Endodermal cell (in vitro differentiated cells): ENCODE measurements at regions not wholly inside any gene's neighbourhood (a gene's known extent, or its start where the extent isn't known, plus 50 kb on each side); places are given as distances from the start of the nearest gene placed in this dataset.

Source experiments
- DNase-seq: peaks from one replicate; pipeline ENCODE4 v3.0.0-alpha.2; 2017
- H3K27ac ChIP-seq: 2 replicates; pipeline ENCODE4 v1.5.1; 2013; ENCODE audit warnings: mild to moderate bottlenecking, low read depth, low read length, moderate library complexity
- H3K27me3 ChIP-seq: 2 replicates; pipeline ENCODE4 v1.6.1; 2013; ENCODE audit warnings: mild to moderate bottlenecking, low read length, moderate library complexity; ENCODE audit not compliant: insufficient read depth, control insufficient read depth, poor library complexity, severe bottlenecking
- H3K36me3 ChIP-seq: 2 replicates; pipeline ENCODE4 v1.7.0; 2013; ENCODE audit warnings: mild to moderate bottlenecking, low read length, moderate library complexity; ENCODE audit not compliant: control insufficient read depth, insufficient read depth
- H3K4me1 ChIP-seq: one replicate; pipeline ENCODE4 v1.7.0; 2013; ENCODE audit warnings: low read length; ENCODE audit not compliant: control insufficient read depth, insufficient read depth
- H3K4me3 ChIP-seq: 2 replicates; pipeline ENCODE4 v1.5.1; 2013; ENCODE audit warnings: mild to moderate bottlenecking, low read length, moderate library complexity
- H3K9ac ChIP-seq: 2 replicates; pipeline ENCODE4 v1.6.1; 2013; ENCODE audit warnings: mild to moderate bottlenecking, low read length, moderate library complexity; ENCODE audit not compliant: poor library complexity, severe bottlenecking; ENCODE audit errors: extremely low read depth
- H3K9me3 ChIP-seq: 2 replicates; pipeline ENCODE4 v1.6.1; 2013; ENCODE audit warnings: mild to moderate bottlenecking, low read length, moderate library complexity; ENCODE audit not compliant: control insufficient read depth
- H3K27ac Mint-ChIP-seq: 2 replicates; pipeline ENCODE4 v1.8.0; 2020; ENCODE audit warnings: mixed read lengths
- H3K27me3 Mint-ChIP-seq: 2 replicates; pipeline ENCODE4 v1.8.0; 2021; ENCODE audit warnings: mild to moderate bottlenecking, mixed read lengths; ENCODE audit not compliant: insufficient read depth
- H3K36me3 Mint-ChIP-seq: 2 replicates; pipeline ENCODE4 v1.8.0; 2020; ENCODE audit warnings: low read depth, mixed read lengths
- H3K4me1 Mint-ChIP-seq: 2 replicates; pipeline ENCODE4 v1.8.0; 2020; ENCODE audit warnings: mixed read lengths
- H3K4me3 Mint-ChIP-seq: 2 replicates; pipeline ENCODE4 v1.8.0; 2020; ENCODE audit warnings: mild to moderate bottlenecking, moderate library complexity, mixed read lengths
- H3K9me3 Mint-ChIP-seq: 2 replicates; pipeline ENCODE4 v1.8.0; 2020; ENCODE audit warnings: mild to moderate bottlenecking, mixed read lengths
- WGBS, 2 experiments: methylation state at CpG; one replicate each; pipeline versions ENCODE4 v1.1.5 to v1.1.7; 2013; ENCODE audit warnings: missing lambda C conversion rate in 2 of 2, mixed read lengths in 1 of 2; ENCODE audit not compliant: insufficient coverage in 1 of 2, insufficient read length in 1 of 2; 5-methylcytosine and 5-hydroxymethylcytosine counted together
- TF ChIP-seq, protein P1 (sequence below): fragments of 200-600 bp; sonication (generic); conservative IDR thresholded peaks from 2 replicates; pipeline ENCODE4 v1.5.0; 2021; ENCODE audit warnings: antibody characterized with exemption, mild to moderate bottlenecking

DNA sequence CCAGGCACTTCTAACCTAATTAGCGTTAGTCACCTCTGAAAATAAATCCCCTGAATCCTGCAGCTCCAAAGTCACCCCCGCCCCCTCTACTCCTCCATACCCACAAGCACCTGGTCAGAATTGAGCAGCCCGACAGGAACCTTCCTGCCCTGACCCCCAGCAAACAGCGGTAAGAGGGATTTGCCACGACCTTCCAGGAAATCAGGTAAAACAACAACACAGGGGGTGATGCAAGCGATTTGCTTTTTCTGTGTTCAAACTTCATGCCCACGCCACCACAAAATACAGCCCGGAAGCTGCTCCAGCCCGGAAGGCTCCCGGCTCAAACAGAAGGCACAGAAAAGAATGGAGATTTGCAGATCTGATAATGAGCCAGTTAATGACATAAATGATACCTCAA is 367.1 kb downstream of the GPD2 start:
- H3K27me3 ChIP-seq: no peaks in the 10 kb centered on the region
- Mint-ChIP-seq H3K27ac (peak overlapping the region; percentile 82), H3K27me3 (no peaks in the 10 kb centered on the region), H3K4me1 (peaks cover 34% of the 10 kb centered on the region), H3K9me3 (peaks cover 14% of the 10 kb centered on the region), H3K36me3 (peaks cover 14% of the 10 kb centered on the region), H3K4me3 (peak overlapping the region; percentile 29)
- DNase-seq: peak; percentile 63
- H3K4me3 ChIP-seq: no peak overlapping the region
- no peaks in the 10 kb centered on the region for H3K36me3 ChIP-seq
- TF ChIP-seq, protein P1, sequence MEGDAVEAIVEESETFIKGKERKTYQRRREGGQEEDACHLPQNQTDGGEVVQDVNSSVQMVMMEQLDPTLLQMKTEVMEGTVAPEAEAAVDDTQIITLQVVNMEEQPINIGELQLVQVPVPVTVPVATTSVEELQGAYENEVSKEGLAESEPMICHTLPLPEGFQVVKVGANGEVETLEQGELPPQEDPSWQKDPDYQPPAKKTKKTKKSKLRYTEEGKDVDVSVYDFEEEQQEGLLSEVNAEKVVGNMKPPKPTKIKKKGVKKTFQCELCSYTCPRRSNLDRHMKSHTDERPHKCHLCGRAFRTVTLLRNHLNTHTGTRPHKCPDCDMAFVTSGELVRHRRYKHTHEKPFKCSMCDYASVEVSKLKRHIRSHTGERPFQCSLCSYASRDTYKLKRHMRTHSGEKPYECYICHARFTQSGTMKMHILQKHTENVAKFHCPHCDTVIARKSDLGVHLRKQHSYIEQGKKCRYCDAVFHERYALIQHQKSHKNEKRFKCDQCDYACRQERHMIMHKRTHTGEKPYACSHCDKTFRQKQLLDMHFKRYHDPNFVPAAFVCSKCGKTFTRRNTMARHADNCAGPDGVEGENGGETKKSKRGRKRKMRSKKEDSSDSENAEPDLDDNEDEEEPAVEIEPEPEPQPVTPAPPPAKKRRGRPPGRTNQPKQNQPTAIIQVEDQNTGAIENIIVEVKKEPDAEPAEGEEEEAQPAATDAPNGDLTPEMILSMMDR: no peak
- H3K9ac ChIP-seq: no peak overlapping the region
- 53 to 66% methylated on average over 3 to 10 of the region's 10 CpGs for WGBS, 2 experiments
- peaks cover 20% of the 10 kb centered on the region for H3K9me3 ChIP-seq
- H3K27ac ChIP-seq: no peak overlapping the region
- peaks cover 8% of the 10 kb centered on the region for H3K4me1 ChIP-seq

DNA sequence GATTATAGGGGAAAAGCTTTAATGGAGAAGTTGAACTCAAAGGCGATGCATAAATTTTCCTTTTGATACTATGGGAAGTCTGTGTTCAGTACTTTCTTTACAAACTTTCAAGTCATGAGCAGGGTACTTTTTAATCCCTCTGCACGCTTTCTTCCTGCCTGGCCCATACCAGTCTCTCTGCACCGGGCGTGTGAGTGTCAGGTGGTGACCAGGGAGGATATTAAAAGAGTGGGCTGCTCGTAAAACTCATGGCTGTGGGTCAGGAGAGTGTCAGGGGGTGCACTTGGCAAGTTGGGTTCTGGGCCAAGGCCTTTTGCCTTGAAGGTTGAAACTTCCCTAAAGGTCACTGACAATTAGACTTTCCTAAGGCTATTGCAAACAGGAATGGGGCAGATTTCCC is 367.8 kb downstream of the GPD2 start:
- H3K27ac ChIP-seq: no peak overlapping the region
- TF ChIP-seq, protein P1: no peak
- no peak overlapping the region for H3K9ac ChIP-seq
- Mint-ChIP-seq H3K36me3 (peaks cover 14% of the 10 kb centered on the region), H3K9me3 (peaks cover 14% of the 10 kb centered on the region), H3K4me3 (no peak overlapping the region), H3K4me1 (peaks cover 34% of the 10 kb centered on the region), H3K27ac (no peak overlapping the region), H3K27me3 (no peaks in the 10 kb centered on the region)
- H3K36me3 ChIP-seq: no peaks in the 10 kb centered on the region
- WGBS, 2 experiments: 95 to 100% methylated on average over 1 to 5 of the region's 5 CpGs
- no peak overlapping the region for H3K4me3 ChIP-seq
- H3K9me3 ChIP-seq: peaks cover 20% of the 10 kb centered on the region
- no peak for DNase-seq
- H3K27me3 ChIP-seq: no peaks in the 10 kb centered on the region
- peaks cover 8% of the 10 kb centered on the region for H3K4me1 ChIP-seq

DNA sequence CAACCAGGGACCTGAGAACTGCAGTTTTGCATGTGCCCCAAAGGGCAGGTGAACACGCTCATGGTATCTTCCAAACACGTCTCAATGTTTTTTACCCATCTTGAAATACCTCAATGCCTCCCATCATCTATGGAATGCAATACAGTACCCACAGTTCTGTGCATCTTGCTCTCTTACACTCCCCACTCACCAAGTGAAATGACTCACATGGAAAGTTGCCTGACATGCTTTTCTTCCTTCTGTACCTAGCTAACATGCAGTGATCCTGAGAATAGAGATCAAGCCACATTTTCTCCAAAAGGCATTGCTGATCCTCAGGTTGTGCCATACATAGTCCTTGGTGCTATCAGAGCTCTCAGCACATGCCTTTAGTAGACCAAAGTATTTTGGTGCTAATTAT is 373.9 kb downstream of the GPD2 start:
- Mint-ChIP-seq H3K4me3 (no peak overlapping the region), H3K9me3 (peaks cover 14% of the 10 kb centered on the region), H3K4me1 (no peaks in the 10 kb centered on the region), H3K36me3 (peaks cover 14% of the 10 kb centered on the region), H3K27ac (no peak overlapping the region), H3K27me3 (no peaks in the 10 kb centered on the region)
- H3K27me3 ChIP-seq: no peaks in the 10 kb centered on the region
- TF ChIP-seq, protein P1: no peak
- H3K4me3 ChIP-seq: no peak overlapping the region
- H3K4me1 ChIP-seq: no peaks in the 10 kb centered on the region
- no peak overlapping the region for H3K9ac ChIP-seq
- 96 to 100% methylated on average over 1 to 2 of the region's 2 CpGs for WGBS, 2 experiments
- H3K36me3 ChIP-seq: peaks cover 6% of the 10 kb centered on the region
- H3K27ac ChIP-seq: no peak overlapping the region
- no peak for DNase-seq
- peaks cover 20% of the 10 kb centered on the region for H3K9me3 ChIP-seq
